OCI-LY3 (cell line): ENCODE measurements at regions not wholly inside any gene's neighbourhood (a gene's known extent, or its start where the extent isn't known, plus 50 kb on each side); places are given as distances from the start of the nearest gene placed in this dataset.

ENCODE experiments used
- H2AFZ ChIP-seq: fragments of 200-600, 300-600 bp; shearing (Covaris generic); 2 replicates; pipeline ENCODE4 v1.6.0; 2014; ENCODE audit warnings: antibody characterized with exemption, low read depth, low read length
- H3K27ac ChIP-seq: fragments of 200-600, 300-600 bp; sonication (generic); 2 replicates; pipeline ENCODE4 v1.5.1; 2014; ENCODE audit warnings: mild to moderate bottlenecking, low read length, moderate library complexity, mixed read lengths
- H3K27me3 ChIP-seq: fragments of 200-600, 300-600 bp; sonication (generic); 2 replicates; pipeline ENCODE4 v1.6.1; 2014; ENCODE audit warnings: low read depth, low read length, mixed read lengths
- H3K36me3 ChIP-seq: fragments of 200-600, 300-600 bp; sonication (generic); replicated peaks from 2 replicates; pipeline ENCODE3; 2014; ENCODE audit warnings: low read depth, low read length, mixed read lengths
- H3K4me1 ChIP-seq: fragments of 300-600, 200-600 bp; sonication (generic); 2 replicates; pipeline ENCODE4 v1.6.1; 2014; ENCODE audit warnings: low read length, mixed read lengths
- H3K4me2 ChIP-seq: fragments of 200-600, 300-600 bp; sonication (generic); 2 replicates; pipeline ENCODE4 v1.6.1; 2014; ENCODE audit warnings: low read length, mixed read lengths
- H3K4me3 ChIP-seq: fragments of 300-600, 200-600 bp; sonication (generic); 2 replicates; pipeline ENCODE4 v1.5.1; 2014; ENCODE audit warnings: antibody characterized with exemption, mild to moderate bottlenecking, low read length, moderate library complexity
- H3K79me2 ChIP-seq: fragments of 300-600, 200-600 bp; shearing (Covaris generic); 2 replicates; pipeline ENCODE4 v1.6.1; 2014; ENCODE audit warnings: mild to moderate bottlenecking, low read length, mixed read lengths
- H3K9ac ChIP-seq: fragments of 300-600, 200-600 bp; shearing (Covaris generic); 2 replicates; pipeline ENCODE4 v1.6.0; 2014; ENCODE audit warnings: mild to moderate bottlenecking, low read length, moderate library complexity
- H3K9me3 ChIP-seq: fragments of 200-600, 300-600 bp; shearing (Covaris generic); 2 replicates; pipeline ENCODE4 v1.6.1; 2014; ENCODE audit warnings: low read length, mixed read lengths; ENCODE audit not compliant: insufficient read depth
- H4K20me1 ChIP-seq: fragments of 200-600, 300-600 bp; sonication (generic); 2 replicates; pipeline ENCODE4 v1.6.1; 2016; ENCODE audit warnings: low read length, mixed read lengths; ENCODE audit not compliant: insufficient read depth
- CTCF ChIP-seq: fragments of 200-600, 300-600 bp; sonication (generic); IDR thresholded peaks from 2 replicates; pipeline ENCODE4 v1.5.1; 2014; ENCODE audit warnings: antibody characterized with exemption, low read length, low read depth
- EZH2phosphoT487 ChIP-seq: fragments of 200-600 bp; shearing (Covaris generic); IDR thresholded peaks from 2 replicates; pipeline ENCODE4 v1.6.1; 2018; ENCODE audit warnings: antibody characterized with exemption, mixed run types, low read depth

- H3K4me1 ChIP-seq: peaks cover 16% of the 10 kb centered on the region
- no peaks in the 10 kb centered on the region for H3K9me3 ChIP-seq
- no peak overlapping the region for H3K4me2 ChIP-seq
- no peak overlapping the region for H2AFZ ChIP-seq
- no peak overlapping the region for H3K27ac ChIP-seq
- H4K20me1 ChIP-seq: no peaks in the 10 kb centered on the region
- H3K9ac ChIP-seq: no peak overlapping the region
- H3K36me3 ChIP-seq: no peaks in the 10 kb centered on the region
- no peaks in the 10 kb centered on the region for H3K79me2 ChIP-seq
- H3K27me3 ChIP-seq: peaks cover 14% of the 10 kb centered on the region
- TF ChIP-seq EZH2phosphoT487 (no peak), CTCF (no peak)
- H3K4me3 ChIP-seq: no peak overlapping the region
These were observed 294.8 kb downstream of the KCNRG start for GRCh38 chr13:50309882-50310594.

GRCh38 chr13:50310734-50311133, 295.5 kb downstream of the KCNRG start:
- Histone ChIP-seq H3K27me3 (peaks cover 14% of the 10 kb centered on the region), H3K36me3 (no peaks in the 10 kb centered on the region), H4K20me1 (no peaks in the 10 kb centered on the region), H3K4me2 (no peak overlapping the region), H2AFZ (no peak overlapping the region), H3K79me2 (no peaks in the 10 kb centered on the region), H3K27ac (no peak overlapping the region), H3K4me1 (peaks cover 16% of the 10 kb centered on the region), H3K9me3 (no peaks in the 10 kb centered on the region), H3K9ac (no peak overlapping the region), H3K4me3 (no peak overlapping the region)
- TF ChIP-seq EZH2phosphoT487 (no peak), CTCF (no peak)

GRCh38 chr13:50318887-50319286, 303.6 kb downstream of the KCNRG start:
- Histone ChIP-seq H3K4me3 (no peak overlapping the region), H3K4me1 (peaks cover 8% of the 10 kb centered on the region), H3K79me2 (no peaks in the 10 kb centered on the region), H2AFZ (no peak overlapping the region), H3K4me2 (no peak overlapping the region), H4K20me1 (no peaks in the 10 kb centered on the region), H3K27ac (no peak overlapping the region), H3K9me3 (no peaks in the 10 kb centered on the region), H3K9ac (no peak overlapping the region), H3K36me3 (no peaks in the 10 kb centered on the region), H3K27me3 (peaks cover 6% of the 10 kb centered on the region; the same call in 1 of the 2 replicates)
- no peak for TF ChIP-seq CTCF
- no peak for TF ChIP-seq EZH2phosphoT487

GRCh38 chr13:50319635-50320255, 304.5 kb downstream of the KCNRG start:
- H3K4me2 ChIP-seq: no peak overlapping the region
- no peak overlapping the region for H3K27ac ChIP-seq
- no peak overlapping the region for H3K9ac ChIP-seq
- no peak overlapping the region for H2AFZ ChIP-seq
- peaks cover 3% of the 10 kb centered on the region for H3K4me1 ChIP-seq
- TF ChIP-seq CTCF (no peak), EZH2phosphoT487 (no peak)
- H3K9me3 ChIP-seq: no peaks in the 10 kb centered on the region
- no peaks in the 10 kb centered on the region for H4K20me1 ChIP-seq
- peaks cover 6% of the 10 kb centered on the region; the same call in 1 of the 2 replicates for H3K27me3 ChIP-seq
- no peak overlapping the region for H3K4me3 ChIP-seq
- H3K79me2 ChIP-seq: no peaks in the 10 kb centered on the region
- no peaks in the 10 kb centered on the region for H3K36me3 ChIP-seq
